H1 (cell line): ENCODE measurements at regions not wholly inside any gene's neighbourhood (a gene's known extent, or its start where the extent isn't known, plus 50 kb on each side); places are given as distances from the start of the nearest gene placed in this dataset.

Experiments
- CTCF ChIA-PET: fragments of 300-600 bp; sonication (Branson Sonifier 250); formaldehyde crosslinking; loops from one replicate; lab custom pipeline; 2021; ENCODE audit not compliant: partially characterized antibody; lab: Charles Lee
- POLR2A ChIA-PET: fragments of 300-600 bp; sonication (Branson Sonifier 250); formaldehyde crosslinking; loops from one replicate; lab custom pipeline; 2021; ENCODE audit warnings: inconsistent platforms; ENCODE audit not compliant: partially characterized antibody; lab: Charles Lee
- DNase-seq, 2 experiments: peaks; one replicate each; pipeline versions ENCODE4 v3.0.0 to v3.0.0-alpha.2; 2010 to 2022; ENCODE audit warnings: low spot score in 2 of 2, low read depth in 1 of 2, mixed read lengths in 1 of 2
- FAIRE-seq: peaks from 2 replicates; lab custom pipeline; 2011; peaks lifted over from hg19 to GRCh38; lab: Jason Lieb, UNC
- H2AFZ ChIP-seq: 2 replicates; pipeline ENCODE4 v1.8.1; 2012; ENCODE audit warnings: low read length, inconsistent platforms
- H2AK5ac ChIP-seq: 2 replicates; pipeline ENCODE4 v1.6.1; 2013; ENCODE audit warnings: low read depth, low read length
- H2BK120ac ChIP-seq: replicated peaks from 2 replicates; pipeline ENCODE3; 2013; ENCODE audit warnings: low read depth, low read length, inconsistent platforms
- H2BK12ac ChIP-seq: 2 replicates; pipeline ENCODE4 v1.6.1; 2013; ENCODE audit warnings: low read depth, low read length
- H2BK15ac ChIP-seq: 2 replicates; pipeline ENCODE4 v1.6.1; 2013; ENCODE audit warnings: low read length
- H2BK20ac ChIP-seq: 2 replicates; pipeline ENCODE4 v1.6.1; 2013; ENCODE audit warnings: low read length
- H2BK5ac ChIP-seq: 2 replicates; pipeline ENCODE4 v1.6.1; 2013; ENCODE audit warnings: low read depth, low read length
- H3K14ac ChIP-seq: 2 replicates; pipeline ENCODE4 v1.6.1; 2013; ENCODE audit warnings: inconsistent platforms; ENCODE audit not compliant: insufficient read length
- H3K18ac ChIP-seq: 2 replicates; pipeline ENCODE4 v1.6.1; 2013; ENCODE audit warnings: low read length; ENCODE audit errors: extremely low read depth
- H3K23ac ChIP-seq: 2 replicates; pipeline ENCODE4 v1.6.1; 2013; ENCODE audit warnings: inconsistent platforms; ENCODE audit not compliant: insufficient read length
- H3K23me2 ChIP-seq: 2 replicates; pipeline ENCODE4 v1.6.1; 2013; ENCODE audit warnings: low read depth, low read length
- H3K27ac ChIP-seq: 2 replicates; pipeline ENCODE4 v1.6.1; 2011; ENCODE audit warnings: low read depth, low read length, inconsistent platforms
- H3K27me3 ChIP-seq, 4 experiments: replicated peaks in 1 of 4; 1 replicate in 1 of 4; 2 replicates in 3 of 4; pipeline versions ENCODE4 v1.6.1 to v1.8.1; 2011 to 2013; ENCODE audit warnings: low read length in 3 of 4, mild to moderate bottlenecking in 3 of 4, inconsistent platforms in 2 of 4, mixed read lengths in 2 of 4, moderate library complexity in 1 of 4; ENCODE audit not compliant: control insufficient read depth in 3 of 4, insufficient read depth in 3 of 4; ENCODE audit errors: extremely low read depth in 1 of 4
- H3K36me3 ChIP-seq, 4 experiments: 2 replicates each; pipeline versions ENCODE4 v1.6.1 to v1.8.1; 2011 to 2013; ENCODE audit warnings: mild to moderate bottlenecking in 4 of 4, low read length in 3 of 4, moderate library complexity in 2 of 4, control low read depth in 1 of 4, inconsistent platforms in 1 of 4; ENCODE audit not compliant: insufficient read depth in 4 of 4, control insufficient read depth in 2 of 4
- H3K4ac ChIP-seq: replicated peaks from 2 replicates; pipeline ENCODE3; 2013; ENCODE audit warnings: low read length, low read depth, mixed read lengths, inconsistent platforms; ENCODE audit not compliant: insufficient read length
- H3K4me1 ChIP-seq, 4 experiments: replicated peaks in 1 of 4; 1 replicate in 1 of 4; 2 replicates in 3 of 4; pipeline versions ENCODE4 v1.6.1 to v1.8.1; 2011 to 2013; ENCODE audit warnings: low read length in 3 of 4, inconsistent platforms in 2 of 4, mixed read lengths in 1 of 4; ENCODE audit not compliant: insufficient read depth in 4 of 4, control insufficient read depth in 3 of 4
- H3K4me2 ChIP-seq, 2 experiments: 2 replicates each; pipeline versions ENCODE4 v1.6.1 to v1.8.1; 2011 to 2013; ENCODE audit warnings: low read depth in 2 of 2, low read length in 2 of 2, control low read depth in 1 of 2, inconsistent platforms in 1 of 2, mild to moderate bottlenecking in 1 of 2; ENCODE audit not compliant: insufficient read depth in 1 of 2
- H3K4me3 ChIP-seq, 4 experiments: fragments of 200-600, 300-600 bp in 1 of 4; sonication (generic), shearing (Covaris generic), sonication (Bioruptor Twin) in 1 of 4; 2 replicates each; pipeline versions ENCODE4 v1.5.1 to v1.8.1; 2011 to 2016; ENCODE audit warnings: low read length in 4 of 4, low read depth in 3 of 4, control low read depth in 2 of 4, inconsistent platforms in 2 of 4, mild to moderate bottlenecking in 2 of 4, mixed read lengths in 1 of 4, moderate library complexity in 1 of 4; ENCODE audit not compliant: insufficient read depth in 2 of 4; ENCODE audit errors: extremely low read depth in 1 of 4
- H3K56ac ChIP-seq: replicated peaks from 2 replicates; pipeline ENCODE3; 2013; ENCODE audit warnings: low read depth, mild to moderate bottlenecking, mixed read lengths, low read length, inconsistent platforms; ENCODE audit not compliant: insufficient read length
- H3K79me1 ChIP-seq: 2 replicates; pipeline ENCODE4 v1.6.1; 2013; ENCODE audit warnings: low read depth, low read length, control low read depth
- H3K79me2 ChIP-seq, 2 experiments: 2 replicates each; pipeline versions ENCODE4 v1.6.1 to v1.8.1; 2012 to 2013; ENCODE audit warnings: low read length in 2 of 2, mild to moderate bottlenecking in 2 of 2, inconsistent platforms in 1 of 2; ENCODE audit not compliant: insufficient read depth in 2 of 2, control insufficient read depth in 1 of 2
- H3K9ac ChIP-seq, 4 experiments: replicated peaks in 1 of 4; 1 replicate in 1 of 4; 2 replicates in 3 of 4; pipeline versions ENCODE4 v1.6.1 to v1.8.1; 2011 to 2013; ENCODE audit warnings: low read depth in 3 of 4, low read length in 3 of 4, control low read depth in 2 of 4, mild to moderate bottlenecking in 2 of 4, moderate library complexity in 2 of 4, inconsistent platforms in 1 of 4; ENCODE audit errors: extremely low read depth in 1 of 4
- H3K9me3 ChIP-seq, 2 experiments: 2 replicates each; pipeline versions ENCODE4 v1.6.1 to v1.8.1; 2012 to 2013; ENCODE audit warnings: mild to moderate bottlenecking in 2 of 2, moderate library complexity in 2 of 2, control low read depth in 1 of 2, inconsistent platforms in 1 of 2, low read depth in 1 of 2, low read length in 1 of 2, mixed read lengths in 1 of 2; ENCODE audit not compliant: insufficient read depth in 2 of 2
- H4K20me1 ChIP-seq, 2 experiments: replicated peaks in 1 of 2; 2 replicates each; pipeline versions ENCODE3 to v1.8.1; 2011 to 2013; ENCODE audit warnings: inconsistent platforms in 2 of 2, low read length in 2 of 2, mild to moderate bottlenecking in 1 of 2; ENCODE audit not compliant: insufficient read depth in 2 of 2, control insufficient read depth in 1 of 2
- H4K5ac ChIP-seq: 2 replicates; pipeline ENCODE4 v1.6.1; 2013; ENCODE audit warnings: low read length, low read depth, mixed read lengths, inconsistent platforms; ENCODE audit not compliant: insufficient read length
- H4K8ac ChIP-seq: 2 replicates; pipeline ENCODE4 v1.8.0; 2013; ENCODE audit warnings: mild to moderate bottlenecking, moderate library complexity, low read length, inconsistent platforms; ENCODE audit not compliant: insufficient read depth; ENCODE audit errors: extremely low read depth
- H4K91ac ChIP-seq: replicated peaks from 2 replicates; pipeline ENCODE3; 2013; ENCODE audit warnings: low read length, mixed read lengths, inconsistent platforms; ENCODE audit not compliant: insufficient read length
- BCL11A ChIP-seq, 2 experiments: IDR thresholded peaks; one replicate each; pipeline ENCODE4 v1.6.1; 2011; ENCODE audit warnings: low read depth in 2 of 2, low read length in 2 of 2, mild to moderate bottlenecking in 2 of 2
- EZH2 ChIP-seq: fragments of 200-600 bp; sonication (generic); IDR thresholded peaks from 2 replicates; pipeline ENCODE4 v1.7.1; 2012; ENCODE audit warnings: low read depth, mild to moderate bottlenecking, moderate library complexity, low read length, inconsistent platforms; ENCODE audit not compliant: severe bottlenecking
- GABPA ChIP-seq: IDR thresholded peaks from 2 replicates; pipeline ENCODE4 v1.6.1; 2011; ENCODE audit warnings: mild to moderate bottlenecking, low read length, moderate library complexity, borderline replicate concordance; ENCODE audit not compliant: insufficient read depth
- POLR2A ChIP-seq, 2 experiments: IDR thresholded peaks; 1 replicate in 1 of 2; 2 replicates in 1 of 2; pipeline ENCODE4 v1.6.1; 2011; ENCODE audit warnings: low read depth in 2 of 2, low read length in 2 of 2, mild to moderate bottlenecking in 2 of 2; ENCODE audit errors: control extremely low read depth in 1 of 2
- RBBP5 ChIP-seq: IDR thresholded peaks from 2 replicates; pipeline ENCODE4 v1.7.1; 2012; ENCODE audit warnings: low read depth, mild to moderate bottlenecking, inconsistent platforms, low read length, moderate library complexity, borderline replicate concordance
- RXRA ChIP-seq: IDR thresholded peaks from 2 replicates; pipeline ENCODE4 v1.6.1; 2011; ENCODE audit warnings: low read depth, mild to moderate bottlenecking, low read length, moderate library complexity; ENCODE audit not compliant: insufficient read depth
- SIRT6 ChIP-seq: IDR thresholded peaks from one replicate; pipeline ENCODE4 v1.7.1; 2012; ENCODE audit warnings: low read length, inconsistent platforms
- SRF ChIP-seq: IDR thresholded peaks from 2 replicates; pipeline ENCODE4 v1.6.1; 2011; ENCODE audit warnings: mild to moderate bottlenecking, low read depth, low read length, moderate library complexity
- TBP ChIP-seq: IDR thresholded peaks from 2 replicates; pipeline ENCODE4 v1.6.1; 2011; ENCODE audit warnings: low read depth, low read length, improper control_type of control experiment
- WGBS, 2 experiments: shearing (Covaris generic) in 1 of 2; methylation state at CpG; one replicate each; pipeline versions ENCODE4 v1.1.6 to v1.1.7; 2013 to 2015; ENCODE audit warnings: low lambda C conversion rate in 2 of 2, mixed read lengths in 2 of 2, inconsistent platforms in 1 of 2, low coverage in 1 of 2, missing lambda C conversion rate in 1 of 2; ENCODE audit not compliant: insufficient replicate concordance in 2 of 2, insufficient coverage in 1 of 2, insufficient read length in 1 of 2; ENCODE audit errors: extremely low coverage in 1 of 2, missing lambda C conversion rate in 1 of 2; 5-methylcytosine and 5-hydroxymethylcytosine counted together

DNA sequence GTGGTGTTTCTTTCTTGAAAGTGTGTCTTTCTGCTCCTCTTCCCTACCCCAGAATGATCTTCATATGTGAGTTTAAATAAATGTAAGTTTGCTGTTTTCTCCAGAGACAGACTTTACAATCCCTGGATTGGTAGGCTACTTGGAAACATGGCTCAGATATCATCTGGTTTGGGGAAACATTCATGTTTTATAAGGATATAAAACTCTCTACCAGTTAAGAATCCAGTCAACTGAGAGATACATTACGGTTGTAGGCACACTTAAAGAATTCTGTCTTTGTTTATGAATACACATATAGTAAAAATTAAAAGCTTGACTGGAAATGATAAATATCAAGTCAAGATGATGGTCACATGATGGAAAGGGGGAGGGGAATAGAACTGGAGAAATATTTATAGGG lies 739.3 kb downstream of the SLC4A3 start:
- 100% methylated on average over 1 of the region's 1 CpG; no CpG with 5 or more reads in 1 of the 2 experiments for WGBS, 2 experiments
- Histone ChIP-seq H3K9me3 (0 out of 4 replicates have a peak, but pooled peaks cover 0 to 3% of the 10 kb centered on the region in 2 experiments), H4K20me1 (no peaks in the 10 kb centered on the region), H3K23me2 (no peaks in the 10 kb centered on the region), H3K36me3 (no peaks in the 10 kb centered on the region), H3K9ac (no peak overlapping the region), H2AFZ (no peak overlapping the region), H3K79me1 (no peaks in the 10 kb centered on the region), H3K18ac (no peak overlapping the region), H3K4ac (no peak overlapping the region), H3K4me1 (no peaks in the 10 kb centered on the region), H2AK5ac (no peak overlapping the region), H3K23ac (no peak overlapping the region), H3K79me2 (no peaks in the 10 kb centered on the region), H4K91ac (no peak overlapping the region), H2BK20ac (no peak overlapping the region), H3K56ac (no peak overlapping the region), H3K27me3 (no peaks in the 10 kb centered on the region), H2BK15ac (no peak overlapping the region), H3K4me3 (no peak overlapping the region), H3K4me2 (no peak overlapping the region), H3K27ac (no peak overlapping the region), H3K14ac (no peak overlapping the region), H4K8ac (no peak overlapping the region), H4K5ac (no peak overlapping the region), H2BK5ac (no peak overlapping the region), H2BK120ac (no peak overlapping the region), H2BK12ac (no peak overlapping the region)
- FAIRE-seq (no peak), DNase-seq (no peak)
- CTCF ChIA-PET = no interaction called here
- POLR2A ChIA-PET = no interaction called here
- TF ChIP-seq TBP (no peak), POLR2A (IDR thresholded peaks at IDR 0.05; ENCODE audit: control extremely low read depth in 1 of 2, low read depth in 2 of 2, low read length in 2 of 2) (no peak), SIRT6 (no peak), BCL11A (IDR thresholded peaks at IDR 0.05; ENCODE audit: low read depth in 2 of 2, low read length in 2 of 2) (no peak), GABPA (no peak), SRF (no peak), RBBP5 (no peak), EZH2 (no peak), RXRA (no peak)
